NK-92 treated with Interleukin-12 subunit alpha and Interleukin-12 subunit beta, amount 100 ng/mL, for 24 hours (cell line): ENCODE measurements at regions not wholly inside any gene's neighbourhood (a gene's known extent, or its start where the extent isn't known, plus 50 kb on each side); places are given as distances from the start of the nearest gene placed in this dataset.

ENCODE experiments used
- DNase-seq: peaks from one replicate; lab custom pipeline; 2025; lab: John Stamatoyannopoulos, UW

- DNase-seq: no peak
Observed at GRCh38 chr5:135248801-135249231, 150.2 kb downstream of the MACROH2A1 start.

GRCh38 chr5:135246923-135247795 lies 151.9 kb downstream of the MACROH2A1 start:
- DNase-seq: peak; percentile 39

GRCh38 chr5:135246605-135246922 lies 152.5 kb downstream of the MACROH2A1 start:
- no peak for DNase-seq

- DNase-seq: peak; percentile 42
Observed at GRCh38 chr5:135245521-135246499, 153.2 kb downstream of the MACROH2A1 start.

DNA sequence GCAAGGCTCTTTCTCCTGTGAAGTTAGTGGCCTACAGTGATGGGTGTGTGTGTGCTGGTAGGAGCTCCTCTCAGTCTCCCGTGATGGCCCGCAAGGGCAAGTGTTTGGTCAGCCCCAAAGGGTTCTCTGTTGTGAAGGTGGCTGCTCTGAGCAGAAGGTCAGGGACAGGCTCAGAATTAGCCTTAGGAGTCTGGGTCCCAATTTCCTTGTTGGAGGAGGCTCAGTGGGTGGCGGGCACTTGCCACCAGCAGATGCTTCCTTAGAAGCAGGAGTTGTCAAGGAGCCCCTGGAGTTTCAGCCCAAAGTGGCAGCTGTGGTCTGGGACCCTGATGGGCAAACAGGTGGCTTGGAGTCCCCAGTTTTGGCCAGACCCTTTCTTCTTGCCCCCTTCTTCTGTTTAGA lies 154.4 kb downstream of the MACROH2A1 start:
- DNase-seq: no peak

DNA sequence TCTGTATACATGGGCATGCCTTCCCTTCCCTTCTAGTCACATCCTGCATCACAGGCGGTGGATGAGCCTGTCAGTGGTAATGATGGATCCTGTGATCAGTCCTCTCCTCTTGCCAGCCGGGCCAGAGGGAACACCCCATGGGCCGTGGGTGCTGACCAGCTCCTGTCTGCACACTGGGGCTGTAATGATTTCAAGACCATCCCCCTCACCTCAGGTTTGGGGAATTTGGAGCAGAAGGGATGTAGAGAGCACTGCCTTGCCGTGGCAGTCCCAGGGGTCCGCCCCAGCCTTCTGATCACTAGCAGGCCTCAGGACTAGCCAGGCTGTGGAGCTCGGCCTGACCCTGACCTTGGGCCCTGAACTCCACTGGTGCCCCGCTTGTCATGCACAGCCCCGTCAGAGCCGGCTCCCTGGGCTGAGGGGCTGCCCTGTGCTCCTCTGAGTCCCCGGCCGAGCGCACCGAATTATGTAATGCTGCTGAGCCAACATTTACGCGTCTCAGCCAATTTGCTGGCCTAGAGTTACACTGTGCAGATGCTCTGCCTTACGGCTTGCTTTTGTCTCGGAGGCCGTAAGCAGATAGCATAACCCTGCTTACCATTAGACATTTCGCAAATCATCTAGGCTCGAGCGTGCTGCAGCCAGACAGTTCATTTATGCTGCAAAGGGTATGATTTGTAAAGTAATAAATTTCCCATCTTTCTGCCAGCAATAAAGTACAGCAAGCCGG lies 155.3 kb downstream of the MACROH2A1 start:
- DNase-seq: no peak

- DNase-seq: no peak
Observed at GRCh38 chr5:135242866-135243555, 156.0 kb downstream of the MACROH2A1 start.

GRCh38 chr5:135242021-135242865 lies 156.8 kb downstream of the MACROH2A1 start:
- no peak for DNase-seq

- no peak for DNase-seq
Observed at GRCh38 chr5:135241536-135241935, 157.5 kb downstream of the MACROH2A1 start.

GRCh38 chr5:135240781-135241360 lies 158.2 kb downstream of the MACROH2A1 start:
- DNase-seq: no peak

- no peak for DNase-seq
Observed at GRCh38 chr5:135240283-135240633, 158.8 kb downstream of the MACROH2A1 start.

- DNase-seq: no peak
Observed at GRCh38 chr5:135239453-135240282, 159.4 kb downstream of the MACROH2A1 start.

- no peak for DNase-seq
Observed at GRCh38 chr5:135238622-135239452, 160.2 kb downstream of the MACROH2A1 start.

- DNase-seq: no peak
Observed at GRCh38 chr5:135237748-135238103, 161.3 kb downstream of the MACROH2A1 start.

GRCh38 chr5:135236908-135237747 lies 161.9 kb downstream of the MACROH2A1 start:
- no peak for DNase-seq

- no peak for DNase-seq
Observed at GRCh38 chr5:135236228-135236907, 162.7 kb downstream of the MACROH2A1 start.
